OCI-LY7 (cell line): ENCODE measurements at regions not wholly inside any gene's neighbourhood (a gene's known extent, or its start where the extent isn't known, plus 50 kb on each side); places are given as distances from the start of the nearest gene placed in this dataset.

Source experiments
- CTCF ChIP-seq: fragments of 200-600 bp; sonication (generic); conservative IDR thresholded peaks from 2 replicates; pipeline ENCODE4 v1.5.1; 2014; ENCODE audit warnings: mild to moderate bottlenecking, antibody characterized with exemption, low read length, moderate library complexity, mixed read lengths
- EZH2phosphoT487 ChIP-seq: fragments of 200-600 bp; sonication (generic); IDR thresholded peaks from 2 replicates; pipeline ENCODE4 v1.6.1; 2018; ENCODE audit warnings: low read depth, borderline replicate concordance, mild to moderate bottlenecking, mixed run types, antibody characterized with exemption, low read length, moderate library complexity, mixed read lengths

- TF ChIP-seq CTCF: no peak
- TF ChIP-seq EZH2phosphoT487: no peak
Measured at GRCh38 chr3:150174179-150174578, 203.5 kb upstream of the PFN2 start.
